HG03103 (cell line): ENCODE measurements at regions not wholly inside any gene's neighbourhood (a gene's known extent, or its start where the extent isn't known, plus 50 kb on each side); places are given as distances from the start of the nearest gene placed in this dataset.
"Not testable (repeated sequence)": the region's sequence is repeated elsewhere in the genome, so short reads cannot be mapped to it uniquely, and the experiment has no call there.

Experiments used
- ATAC-seq: cut with Tn5 transposase; IDR thresholded peaks from one replicate; pipeline ENCODE4 v1.9.1; 2021; ENCODE audit warnings: low read depth; ENCODE audit not compliant: unreplicated experiment

- no peak for ATAC-seq
These were observed 902.7 kb upstream of the EPHA5 start for GRCh38 chr4:66572949-66573348.

DNA sequence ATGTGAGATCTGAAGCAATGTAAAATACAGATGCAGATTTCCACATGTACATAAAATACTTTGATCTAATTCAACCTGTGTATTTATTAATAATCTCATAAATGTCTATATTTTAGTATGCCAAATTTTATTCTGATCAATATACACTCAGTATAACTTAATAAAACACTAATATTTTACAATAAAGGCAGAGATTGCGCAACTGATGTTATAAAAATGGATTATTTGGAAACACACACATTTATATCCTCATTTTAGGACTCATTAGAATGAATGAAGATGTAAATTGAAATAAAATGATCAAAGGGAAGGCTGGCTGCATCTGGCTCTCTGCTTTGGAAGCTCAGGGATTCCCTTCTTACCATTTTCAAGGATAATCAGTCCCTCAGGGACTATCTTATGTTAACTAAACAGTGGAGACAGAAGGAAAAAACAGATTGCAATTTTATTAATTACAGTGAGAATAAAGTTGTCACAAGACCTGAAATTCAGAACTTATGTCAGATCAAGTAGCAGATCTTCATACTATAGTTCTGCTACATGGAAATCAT, 900.9 kb upstream of the EPHA5 start:
- ATAC-seq: no peak

DNA sequence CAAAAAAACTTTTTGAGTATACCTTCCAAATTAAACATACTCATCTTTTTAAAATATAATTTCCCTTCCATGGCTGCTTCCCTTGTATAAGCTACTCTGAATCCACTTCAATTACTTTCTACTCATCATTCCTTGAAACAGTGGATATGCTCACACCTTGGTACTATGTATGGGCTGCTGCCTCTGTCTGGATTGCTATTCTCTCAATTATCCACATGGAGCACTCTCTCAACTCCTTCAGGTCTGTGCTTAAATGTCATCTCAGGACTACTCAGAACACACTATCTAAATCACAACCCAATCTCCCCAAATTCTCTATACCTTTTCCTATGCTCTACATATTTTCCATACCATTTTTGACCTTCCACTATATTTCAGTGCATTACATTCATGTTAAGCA, 898.9 kb upstream of the EPHA5 start:
- ATAC-seq: no peak

- no peak for ATAC-seq
These were observed 898.1 kb upstream of the EPHA5 start for GRCh38 chr4:66568431-66568830.

GRCh38 chr4:66568001-66568400, 897.7 kb upstream of the EPHA5 start:
- no peak for ATAC-seq

GRCh38 chr4:66567551-66567950, 897.3 kb upstream of the EPHA5 start:
- no peak for ATAC-seq

DNA sequence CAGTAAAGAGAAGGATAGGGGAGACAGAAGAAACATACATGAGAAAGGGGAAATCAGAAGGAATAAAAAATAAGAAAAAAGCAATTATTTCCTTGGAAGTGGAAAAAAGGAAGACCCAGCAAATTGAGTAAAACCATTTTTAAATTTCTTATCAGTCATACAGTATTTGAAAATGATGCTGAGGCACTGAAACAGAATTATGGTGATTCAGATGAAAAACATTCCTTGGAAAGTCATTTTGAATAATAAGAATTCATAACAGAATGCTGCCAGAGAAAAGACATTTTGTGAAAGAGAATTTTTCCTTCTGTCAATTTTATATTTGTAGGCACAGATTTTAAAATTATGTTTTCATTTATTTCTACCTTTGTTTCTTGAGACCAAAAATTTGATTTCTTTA, 895.5 kb upstream of the EPHA5 start:
- ATAC-seq: no peak

DNA sequence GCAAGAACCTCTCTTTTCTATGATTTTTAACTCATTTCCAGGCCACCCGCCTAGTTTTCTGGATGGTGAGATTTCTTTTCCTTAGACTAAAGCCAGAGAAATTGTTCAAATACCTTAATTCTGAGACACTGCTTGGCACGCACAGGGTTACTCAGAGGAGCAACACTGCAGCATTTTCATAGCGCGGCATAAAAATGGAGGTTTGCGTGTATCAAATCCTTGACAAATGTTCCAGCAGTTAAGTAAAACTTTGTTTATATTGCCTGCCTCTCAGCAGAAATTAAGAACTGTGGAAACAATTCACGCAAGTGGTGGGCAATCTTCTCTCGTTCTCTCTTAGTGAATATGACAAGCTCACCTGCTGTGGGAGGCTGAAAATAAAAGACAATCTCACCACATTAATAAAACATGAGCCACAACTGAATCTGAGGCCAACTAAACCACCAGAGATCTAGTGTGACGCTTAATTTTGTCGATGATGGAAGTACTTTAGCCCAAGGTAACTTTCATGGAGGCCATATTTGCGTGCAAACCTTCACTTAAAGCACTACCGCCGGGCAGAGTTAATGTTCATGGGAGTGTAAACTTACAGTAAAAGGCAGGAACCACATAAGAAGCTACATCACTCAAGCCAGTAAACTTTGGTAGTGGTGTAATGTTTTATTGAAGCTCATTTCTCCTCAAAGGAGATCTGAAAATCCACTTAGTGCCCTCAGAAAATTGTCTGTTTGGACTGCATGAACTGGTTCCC, 894.8 kb upstream of the EPHA5 start:
- no peak for ATAC-seq

GRCh38 chr4:66562276-66562806, 892.1 kb upstream of the EPHA5 start:
- ATAC-seq: no peak

DNA sequence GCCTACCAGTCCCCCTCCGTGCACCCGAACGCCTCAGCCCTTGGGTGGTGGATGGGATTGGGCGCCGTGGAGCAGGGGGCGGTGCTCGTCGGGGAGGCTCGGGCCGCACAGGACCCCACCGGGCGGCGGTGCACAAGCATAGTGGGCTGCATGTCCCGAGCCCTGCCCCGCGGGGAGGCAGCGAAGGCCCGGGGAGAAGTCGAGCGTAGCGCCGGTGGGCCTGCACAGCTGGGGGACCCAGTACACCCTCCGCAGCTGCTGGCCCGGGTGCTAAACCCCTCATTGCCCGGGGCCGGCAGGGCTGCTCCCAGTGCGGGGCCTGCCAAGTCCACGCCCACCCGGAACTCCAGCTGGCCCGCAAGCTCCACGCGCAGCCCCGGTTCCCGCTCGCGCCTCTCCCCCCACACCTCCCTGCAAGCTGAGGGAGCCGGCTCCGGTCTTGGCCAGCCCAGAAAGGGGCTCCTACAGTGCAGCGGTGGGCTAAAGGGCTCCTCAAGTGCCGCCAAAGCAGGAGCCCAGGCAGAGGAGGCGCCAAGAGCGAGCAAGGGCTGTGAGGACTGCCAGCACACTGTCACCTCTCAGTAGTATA, 891.3 kb upstream of the EPHA5 start:
- not testable (repeated sequence) for ATAC-seq

GRCh38 chr4:66558651-66559050, 888.4 kb upstream of the EPHA5 start:
- no peak for ATAC-seq

DNA sequence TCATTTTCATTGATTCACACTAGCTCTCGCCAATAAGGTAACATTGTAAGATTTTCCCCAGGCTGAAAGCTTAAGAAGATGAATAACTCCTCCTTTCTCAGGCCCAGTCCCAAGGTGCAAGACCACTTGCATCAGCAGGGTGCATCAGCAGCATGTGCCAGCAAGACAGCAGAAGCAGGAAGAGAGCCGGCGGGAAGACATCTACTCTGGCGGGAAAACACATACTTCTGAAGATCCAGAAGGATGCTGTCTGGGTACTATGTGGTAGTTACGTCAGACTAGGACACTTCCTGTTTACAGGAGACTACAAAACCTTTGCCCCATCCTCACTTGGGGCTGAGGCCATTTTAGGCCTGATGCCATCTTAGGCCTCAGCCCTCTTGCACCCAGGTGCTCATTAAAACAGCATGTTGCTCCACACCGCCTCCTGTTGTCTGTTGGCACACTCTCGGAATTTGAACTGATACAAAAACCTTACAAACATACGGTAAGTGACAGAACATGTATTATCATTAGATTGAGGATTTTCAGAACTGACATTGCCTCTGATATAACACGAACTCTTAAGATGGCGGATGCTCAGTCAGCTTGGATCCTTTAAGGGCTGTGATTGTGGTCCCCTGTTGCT, 886.5 kb upstream of the EPHA5 start:
- no peak for ATAC-seq

DNA sequence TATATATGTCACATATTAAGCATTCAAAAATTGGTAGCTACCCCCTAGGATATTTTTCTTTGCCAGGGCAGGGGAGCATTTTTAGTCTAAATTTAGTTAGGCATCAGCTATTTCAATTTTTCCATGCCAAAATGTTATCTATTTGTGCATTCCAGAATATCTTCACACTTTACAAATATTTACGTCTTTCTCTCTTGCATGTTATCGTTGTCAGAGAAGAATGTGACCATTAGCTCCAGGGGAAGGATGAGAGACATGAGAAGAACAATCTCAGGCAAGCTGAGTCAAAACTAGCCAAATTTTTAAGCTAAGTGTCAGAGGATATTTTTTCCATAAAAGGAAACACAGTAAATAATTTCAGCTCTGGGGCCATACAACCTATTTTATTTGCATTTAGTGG, 885.0 kb upstream of the EPHA5 start:
- no peak for ATAC-seq

DNA sequence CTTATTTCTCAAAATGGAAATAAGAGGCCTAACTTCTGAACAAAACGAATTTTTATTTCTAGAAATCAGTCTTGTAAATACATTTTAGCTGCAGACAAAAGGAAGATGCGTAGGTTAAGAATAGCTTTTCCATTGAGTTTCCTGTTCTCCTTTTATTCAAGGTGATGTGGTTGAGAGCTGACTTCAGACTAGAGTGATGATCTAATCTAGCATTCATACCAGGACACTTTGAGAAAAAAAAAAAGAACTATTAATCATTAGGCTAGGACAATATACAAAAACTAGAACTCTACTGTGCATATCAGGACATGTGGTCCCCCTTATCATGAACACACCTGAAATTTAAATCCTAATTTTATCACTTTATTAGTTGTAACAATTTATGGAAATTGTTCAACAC, 884.5 kb upstream of the EPHA5 start:
- no peak for ATAC-seq

DNA sequence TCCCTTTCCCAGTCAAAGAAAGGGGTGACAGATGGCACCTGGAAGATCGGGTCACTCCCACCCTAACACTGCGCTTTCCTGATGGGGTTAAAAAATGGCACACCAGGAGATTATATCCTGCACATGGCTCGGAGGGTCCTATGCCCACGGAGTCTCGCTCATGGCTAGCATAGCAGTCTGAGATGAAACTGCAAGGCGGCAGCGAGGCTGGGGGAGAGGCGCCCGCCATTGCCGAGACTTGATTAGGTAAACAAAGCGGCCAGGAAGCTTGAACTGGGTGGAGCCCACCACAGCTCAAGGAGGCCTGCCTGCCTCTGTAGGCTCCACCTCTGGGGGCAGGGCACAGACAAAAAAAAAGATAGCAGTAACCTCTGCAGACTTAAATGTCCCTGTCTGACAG, 875.0 kb upstream of the EPHA5 start:
- not testable (repeated sequence) for ATAC-seq

DNA sequence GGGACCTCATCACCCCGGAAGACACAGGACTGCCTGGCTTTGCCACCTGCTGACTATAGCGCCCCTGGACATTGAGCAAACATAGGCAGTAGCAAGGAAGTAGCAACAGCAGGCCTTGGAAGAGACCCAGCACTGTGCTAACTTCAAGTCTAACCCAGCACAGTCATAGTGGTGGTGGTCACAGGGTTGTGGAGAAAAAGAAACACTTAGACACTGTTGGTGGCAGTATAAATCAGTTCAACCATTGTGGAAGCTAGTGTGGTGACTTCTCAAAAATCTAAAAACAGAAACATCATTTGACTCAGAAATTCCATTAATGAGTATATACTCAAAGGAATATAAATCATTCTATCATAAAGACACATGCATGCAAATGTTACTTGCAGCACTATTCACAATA, 874.0 kb upstream of the EPHA5 start:
- no peak for ATAC-seq

DNA sequence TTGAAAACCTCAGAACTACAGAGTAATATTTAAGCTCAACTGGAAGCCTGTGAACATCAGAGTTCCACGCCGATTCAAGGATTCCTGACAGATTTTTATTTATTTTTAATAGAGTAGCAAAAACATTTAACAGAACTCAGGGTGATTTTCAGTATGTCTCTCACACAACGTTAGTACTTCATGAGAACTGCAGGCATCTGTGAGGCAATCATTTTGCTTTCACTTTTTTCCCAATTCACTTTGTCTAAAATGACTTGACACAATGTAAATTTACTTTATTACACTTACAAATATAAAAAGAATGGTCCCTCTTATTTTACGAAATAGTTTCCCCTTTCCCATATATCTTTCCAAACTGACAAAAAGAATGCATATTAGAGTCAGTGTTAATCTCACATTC, 869.5 kb upstream of the EPHA5 start:
- ATAC-seq: no peak

DNA sequence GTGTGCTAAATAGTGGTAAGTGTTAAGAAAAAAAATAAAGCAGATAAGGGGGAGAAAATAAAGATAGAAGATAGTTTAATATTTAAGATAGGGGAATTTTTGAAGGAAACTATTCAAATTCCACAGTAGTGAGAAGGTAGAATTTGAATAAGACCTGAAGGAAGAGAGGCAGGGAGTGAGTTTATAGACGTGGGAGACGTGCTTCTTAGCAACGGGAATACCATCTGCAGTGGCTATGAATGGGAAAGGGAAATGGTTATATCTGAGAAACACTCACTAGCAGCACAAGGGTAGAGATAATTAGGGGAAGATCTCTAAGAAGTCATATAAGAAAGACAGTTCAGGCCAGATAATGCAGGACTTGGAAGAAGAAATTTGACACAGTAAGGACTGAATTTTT, 854.5 kb upstream of the EPHA5 start:
- ATAC-seq: no peak

- ATAC-seq: no peak
These were observed 852.0 kb upstream of the EPHA5 start for GRCh38 chr4:66522244-66522643.

DNA sequence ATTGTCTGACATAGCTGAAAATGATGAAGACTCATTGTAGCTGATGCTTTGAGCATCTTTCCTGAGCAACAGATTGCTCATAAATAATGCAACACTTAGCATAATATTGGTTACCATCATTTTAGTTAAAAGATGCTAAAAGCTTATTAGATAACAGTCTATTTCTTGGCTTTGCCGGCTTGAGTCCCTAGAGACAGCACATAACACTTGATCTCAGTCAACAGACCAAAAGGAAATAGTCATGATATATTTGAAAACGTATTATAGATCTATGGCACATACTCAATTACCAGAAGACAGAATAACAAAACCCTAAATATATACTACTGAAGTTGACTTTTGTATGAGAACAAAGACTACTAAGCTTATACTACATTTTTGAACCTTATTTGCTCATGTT, 846.7 kb upstream of the EPHA5 start:
- no peak for ATAC-seq

GRCh38 chr4:66506985-66507384, 836.7 kb upstream of the EPHA5 start:
- no peak for ATAC-seq

DNA sequence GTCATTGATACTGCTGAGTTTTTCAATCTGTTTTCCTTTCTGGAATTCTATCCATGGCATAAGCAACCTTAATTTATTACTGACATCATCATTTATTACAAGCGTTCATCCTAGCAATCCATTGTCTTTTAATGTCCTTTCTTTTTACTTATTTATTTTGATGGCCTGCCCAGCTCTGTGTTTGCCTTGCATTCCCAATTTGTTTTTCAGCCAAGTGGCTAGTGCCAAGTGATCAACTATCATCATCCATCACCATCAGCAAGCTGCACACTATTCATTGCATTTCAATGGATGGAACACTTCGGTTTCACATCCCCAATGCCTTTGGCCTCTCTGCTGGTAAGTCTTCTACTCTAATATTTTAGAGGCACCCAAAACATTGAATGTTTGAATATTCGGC, 831.7 kb upstream of the EPHA5 start:
- no peak for ATAC-seq
